IMR-90 (cell line): ENCODE measurements at regions not wholly inside any gene's neighbourhood (a gene's known extent, or its start where the extent isn't known, plus 50 kb on each side); places are given as distances from the start of the nearest gene placed in this dataset.

Source experiments
- ATAC-seq: fragments of 200-7000 bp; cut with Tn5 transposase; 2 replicates; pipeline ENCODE4 v1.9.1; 2020; ENCODE audit warnings: low read depth, mild to moderate bottlenecking, moderate library complexity
- BruUV-seq: library from RNA; stranded (reverse); fragments of 400-500 nt; replicated peaks from 2 replicates; lab custom pipeline; 2021; lab: Mats Ljungman, UMichigan
- CTCF ChIA-PET: fragments of 300-600 bp; formaldehyde crosslinking; extraction: SDS; loops from one replicate; lab custom pipeline; 2021; ENCODE audit warnings: antibody characterized with exemption; lab: Yijun Ruan, JAX
- POLR2A ChIA-PET: fragments of 300-600 bp; sonication (Branson Sonifier 250); formaldehyde crosslinking; loops from one replicate; lab custom pipeline; 2022; ENCODE audit warnings: antibody characterized with exemption; ENCODE audit not compliant: unreplicated experiment; lab: Charles Lee
- DNase-seq: peaks from one replicate; pipeline ENCODE4 v3.0.0; 2013
- H2AFZ ChIP-seq: replicated peaks from 2 replicates; pipeline ENCODE3; 2013; ENCODE audit warnings: low read length, mild to moderate bottlenecking; ENCODE audit not compliant: poor library complexity
- H2AK5ac ChIP-seq: 2 replicates; pipeline ENCODE4 v1.6.1; 2013; ENCODE audit warnings: low read depth, low read length, inconsistent platforms
- H2AK9ac ChIP-seq: replicated peaks from 2 replicates; pipeline ENCODE3; 2013; ENCODE audit warnings: mild to moderate bottlenecking, low read depth, low read length, moderate library complexity; ENCODE audit not compliant: poor library complexity
- H2BK120ac ChIP-seq: 2 replicates; pipeline ENCODE4 v1.6.1; 2013; ENCODE audit warnings: low read depth, low read length, inconsistent platforms
- H2BK15ac ChIP-seq: 3 replicates; pipeline ENCODE4 v1.6.1; 2013; ENCODE audit warnings: low read depth, low read length, inconsistent platforms
- H2BK20ac ChIP-seq: 2 replicates; pipeline ENCODE4 v1.6.1; 2013; ENCODE audit warnings: low read depth, mild to moderate bottlenecking, inconsistent platforms, low read length, moderate library complexity
- H2BK5ac ChIP-seq: 2 replicates; pipeline ENCODE4 v1.6.1; 2013; ENCODE audit warnings: mild to moderate bottlenecking, low read depth, low read length, inconsistent platforms; ENCODE audit not compliant: poor library complexity, severe bottlenecking
- H3K14ac ChIP-seq: replicated peaks from 2 replicates; pipeline ENCODE4 v1.6.1; 2013; ENCODE audit warnings: low read depth, low read length, inconsistent platforms
- H3K18ac ChIP-seq: 2 replicates; pipeline ENCODE4 v1.6.1; 2013; ENCODE audit warnings: low read depth, low read length, control low read depth
- H3K23ac ChIP-seq: 2 replicates; pipeline ENCODE4 v1.6.1; 2013; ENCODE audit warnings: low read depth, low read length, inconsistent platforms
- H3K27ac ChIP-seq: 2 replicates; pipeline ENCODE4 v1.5.1; 2013; ENCODE audit warnings: mild to moderate bottlenecking, control low read depth, low read length; ENCODE audit not compliant: insufficient read depth
- H3K27me3 ChIP-seq: 2 replicates; pipeline ENCODE4 v1.6.1; 2013; ENCODE audit warnings: low read length; ENCODE audit not compliant: control insufficient read depth, insufficient read depth
- H3K36me3 ChIP-seq: 2 replicates; pipeline ENCODE4 v1.6.1; 2013; ENCODE audit warnings: low read length, mixed read lengths; ENCODE audit not compliant: control insufficient read depth, insufficient read depth
- H3K4ac ChIP-seq: 2 replicates; pipeline ENCODE4 v1.6.1; 2013; ENCODE audit warnings: low read depth, low read length, inconsistent platforms
- H3K4me1 ChIP-seq: 2 replicates; pipeline ENCODE4 v1.6.1; 2013; ENCODE audit warnings: low read length, mixed read lengths; ENCODE audit not compliant: control insufficient read depth, insufficient read depth
- H3K4me2 ChIP-seq: 2 replicates; pipeline ENCODE4 v1.6.1; 2013; ENCODE audit warnings: low read depth, mild to moderate bottlenecking, control low read depth, low read length, moderate library complexity
- H3K4me3 ChIP-seq: 2 replicates; pipeline ENCODE4 v1.5.1; 2013; ENCODE audit warnings: low read depth, mild to moderate bottlenecking, control low read depth, low read length, moderate library complexity; ENCODE audit not compliant: insufficient read depth
- H3K56ac ChIP-seq: 2 replicates; pipeline ENCODE4 v1.6.1; 2013; ENCODE audit warnings: low read length, inconsistent platforms; ENCODE audit not compliant: insufficient read depth; ENCODE audit errors: extremely low read depth
- H3K79me1 ChIP-seq, 2 experiments: 2 replicates each; pipeline ENCODE4 v1.6.1; 2013; ENCODE audit warnings: low read length in 2 of 2, inconsistent platforms in 1 of 2, low read depth in 1 of 2
- H3K9ac ChIP-seq: 2 replicates; pipeline ENCODE4 v1.6.1; 2013; ENCODE audit warnings: low read depth, low read length, control low read depth
- H3K9me1 ChIP-seq: 2 replicates; pipeline ENCODE4 v1.6.1; 2013; ENCODE audit warnings: low read length, inconsistent platforms; ENCODE audit not compliant: insufficient read depth
- H3K9me3 ChIP-seq: 2 replicates; pipeline ENCODE4 v1.6.1; 2013; ENCODE audit warnings: low read length; ENCODE audit not compliant: control insufficient read depth, insufficient read depth
- H4K20me1 ChIP-seq: 2 replicates; pipeline ENCODE4 v1.6.1; 2013; ENCODE audit warnings: low read length, inconsistent platforms; ENCODE audit not compliant: insufficient read depth
- H4K5ac ChIP-seq: 2 replicates; pipeline ENCODE4 v1.6.1; 2013; ENCODE audit warnings: mild to moderate bottlenecking, low read depth, low read length, control low read depth
- H4K8ac ChIP-seq, 2 experiments: 2 replicates each; pipeline ENCODE4 v1.6.1; 2013; ENCODE audit warnings: low read depth in 2 of 2, low read length in 2 of 2, control low read depth in 1 of 2, inconsistent platforms in 1 of 2
- H4K91ac ChIP-seq: 2 replicates; pipeline ENCODE4 v1.6.1; 2013; ENCODE audit warnings: low read depth, low read length, inconsistent platforms; ENCODE audit not compliant: insufficient read depth
- BHLHE40 ChIP-seq: fragments of 150-350 bp; IDR thresholded peaks from 2 replicates; pipeline ENCODE4 v1.6.1; 2016; ENCODE audit warnings: mild to moderate bottlenecking, low read depth, low read length
- CHD1 ChIP-seq: IDR thresholded peaks from 2 replicates; pipeline ENCODE4 v1.6.1; 2012; ENCODE audit warnings: low read depth, low read length, improper control_type of control experiment
- FOS ChIP-seq: fragments of 150-350 bp; IDR thresholded peaks from 2 replicates; pipeline ENCODE4 v1.6.1; 2016; ENCODE audit warnings: low read depth, low read length
- MXI1 ChIP-seq: IDR thresholded peaks from 2 replicates; pipeline ENCODE4 v1.6.1; 2012; ENCODE audit warnings: low read depth, mild to moderate bottlenecking, low read length, moderate library complexity, borderline replicate concordance
- POLR2A ChIP-seq: IDR thresholded peaks from 2 replicates; pipeline ENCODE4 v1.6.1; 2012; ENCODE audit warnings: mild to moderate bottlenecking, low read depth, low read length
- RAD21 ChIP-seq: IDR thresholded peaks from 2 replicates; pipeline ENCODE4 v1.6.1; 2012; ENCODE audit warnings: low read length, improper control_type of control experiment
- RCOR1 ChIP-seq: IDR thresholded peaks from 2 replicates; pipeline ENCODE4 v1.6.1; 2012; ENCODE audit warnings: mild to moderate bottlenecking, low read length, improper control_type of control experiment; ENCODE audit not compliant: insufficient replicate concordance
- dilution Hi-C: fragments of 300-500 bp; cut with HindIII; formaldehyde crosslinking; loops from one replicate; pipeline ENCODE4 v1.14.3; 2018; ENCODE audit warnings: low sequenced_read_pairs; ENCODE audit not compliant: unreplicated experiment
- in situ Hi-C: fragments of 300-500 bp; cut with MboI; formaldehyde crosslinking; loops from 3 replicates; pipeline ENCODE4 v1.14.3; 2019; ENCODE audit warnings: low sequenced_read_pairs, inconsistent platforms, mixed read lengths
- intact Hi-C: fragments of 100-400 bp; cut with micrococcal nuclease; formaldehyde crosslinking; loops from 2 replicates; pipeline ENCODE4 v1.10.0; 2022

DNA sequence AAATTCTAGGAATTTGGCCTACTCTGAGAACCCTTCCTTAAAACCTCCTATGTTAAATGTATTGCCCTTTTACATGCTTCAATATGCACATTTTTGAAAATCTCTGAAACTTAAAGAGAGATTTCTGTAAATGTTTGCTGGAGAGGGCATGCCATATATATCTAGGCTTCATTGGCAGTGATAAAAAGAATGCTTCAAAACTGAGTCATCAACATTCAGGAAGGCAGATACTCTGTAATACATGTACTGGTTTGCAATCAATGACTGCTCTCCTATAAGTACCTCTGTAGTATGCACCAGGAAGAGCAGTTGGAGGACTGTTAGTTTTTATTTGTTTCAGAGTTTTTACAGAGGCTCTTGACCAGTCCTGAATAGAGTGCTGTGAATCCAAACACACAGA lies 739.9 kb downstream of the SLC16A7 start:
- Histone ChIP-seq H4K91ac (no peak overlapping the region), H3K56ac (no peak overlapping the region), H3K4me1 (no peaks in the 10 kb centered on the region), H4K5ac (no peak overlapping the region), H2BK5ac (peak overlapping the region; percentile 15), H3K79me1 (no peaks in the 10 kb centered on the region), H3K14ac (no peak overlapping the region), H2AFZ (no peak overlapping the region), H2BK20ac (no peak overlapping the region), H2AK9ac (no peak overlapping the region), H4K20me1 (no peaks in the 10 kb centered on the region), H3K9ac (no peak overlapping the region), H3K36me3 (no peaks in the 10 kb centered on the region), H2BK120ac (no peak overlapping the region), H3K18ac (no peak overlapping the region), H3K27ac (no peak overlapping the region), H3K4me2 (peak overlapping the region; percentile 54; the same call in 1 of the 2 replicates), H3K9me3 (no peaks in the 10 kb centered on the region), H3K9me1 (no peaks in the 10 kb centered on the region), H3K23ac (no peak overlapping the region), H4K8ac (no peak overlapping the region; a peak in 1 of 4 replicates), H3K4me3 (no peak overlapping the region), H2AK5ac (no peak overlapping the region), H3K27me3 (no peaks in the 10 kb centered on the region), H2BK15ac (no peak overlapping the region), H3K4ac (no peak overlapping the region)
- DNase-seq: peak; percentile 67
- intact Hi-C loops: loop anchor here (5.0 kb wide), 1 partner anchor 188 kb away; no protein-coding TSS in a partner anchor
- TF ChIP-seq CHD1: no peak
- no peak for TF ChIP-seq RAD21
- TF ChIP-seq RCOR1: no peak
- TF ChIP-seq FOS: 0 out of 2 replicates have a peak, but pooled peaks have one; percentile 23
- no peak for TF ChIP-seq POLR2A
- no peak for TF ChIP-seq MXI1
- TF ChIP-seq BHLHE40: no peak
- ChIA-PET POLR2A (no interaction called here), CTCF (no interaction called here)
- dilution Hi-C loops: no loop called here
- peak; percentile 94 for ATAC-seq
- no TSS peak for BruUV-seq
- in situ Hi-C loops: no loop called here
